Lower leg skin (tissue), 3 donors: ENCODE measurements at regions not wholly inside any gene's neighbourhood (a gene's known extent, or its start where the extent isn't known, plus 50 kb on each side); places are given as distances from the start of the nearest gene placed in this dataset.

ENCODE experiments used
- CTCF ChIP-seq, 3 donors: fragments of 450-650 bp; IDR thresholded peaks; one replicate each; pipeline ENCODE4 v1.5.1; 2016; ENCODE audit warnings: antibody characterized with exemption in 3 of 3, mild to moderate bottlenecking in 3 of 3, moderate library complexity in 2 of 3
- POLR2A ChIP-seq, 2 donors: fragments of 450-650 bp; IDR thresholded peaks; one replicate each; pipeline ENCODE4 v1.6.1; 2016 to 2017; ENCODE audit warnings: antibody characterized with exemption in 2 of 2, mild to moderate bottlenecking in 1 of 2, moderate library complexity in 1 of 2

DNA sequence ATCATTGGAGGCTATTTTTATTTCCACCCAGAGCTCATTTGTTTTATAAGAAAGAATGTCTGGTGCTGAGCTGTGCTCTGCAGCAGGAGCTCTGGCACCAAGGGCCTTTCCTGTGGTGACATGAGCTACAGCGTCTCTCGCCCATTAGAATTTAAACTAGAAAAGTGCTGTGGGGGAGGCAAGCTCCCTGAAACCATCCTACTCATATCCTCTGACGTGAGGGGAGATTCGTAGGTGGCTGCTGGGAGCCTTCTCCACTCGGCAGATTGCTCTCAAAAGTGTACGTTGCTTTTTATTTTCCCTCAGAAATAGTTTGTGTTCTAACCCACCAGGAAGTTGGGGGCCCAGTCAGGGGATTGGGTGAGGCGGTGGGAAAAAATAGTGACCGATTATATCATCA is 76.3 kb upstream of the ARHGEF3 start:
- TF ChIP-seq POLR2A (IDR thresholded peaks at IDR 0.05) (no peak), CTCF (IDR thresholded peaks at IDR 0.05) (no peak)
